GM23248 (cell line): ENCODE measurements at regions not wholly inside any gene's neighbourhood (a gene's known extent, or its start where the extent isn't known, plus 50 kb on each side); places are given as distances from the start of the nearest gene placed in this dataset.

ENCODE experiments used
- DNase-seq: peaks from one replicate; pipeline ENCODE4 v3.0.0-alpha.2; 2015
- H2AFZ ChIP-seq: fragments of 200-600 bp; sonication (generic); 2 replicates; pipeline ENCODE4 v1.6.1; 2016; ENCODE audit warnings: antibody characterized with exemption
- H3F3A ChIP-seq: fragments of 200-600 bp; sonication (generic); 2 replicates; pipeline ENCODE4 v1.6.1; 2016; ENCODE audit warnings: mild to moderate bottlenecking, antibody characterized with exemption, mixed run types; ENCODE audit not compliant: insufficient read depth
- H3K27ac ChIP-seq: fragments of 200-600 bp; sonication (generic); 2 replicates; pipeline ENCODE4 v1.5.1; 2016; ENCODE audit warnings: mild to moderate bottlenecking
- H3K27me3 ChIP-seq: fragments of 200-600 bp; sonication (generic); replicated peaks from 2 replicates; pipeline ENCODE4 v1.6.1; 2016; ENCODE audit warnings: mild to moderate bottlenecking; ENCODE audit not compliant: insufficient read depth
- H3K36me3 ChIP-seq: fragments of 200-600 bp; sonication (generic); 2 replicates; pipeline ENCODE4 v1.6.1; 2016; ENCODE audit warnings: low read depth, mild to moderate bottlenecking
- H3K4me1 ChIP-seq: fragments of 200-600 bp; sonication (generic); 2 replicates; pipeline ENCODE4 v1.6.1; 2016; ENCODE audit warnings: mild to moderate bottlenecking; ENCODE audit not compliant: insufficient read depth
- H3K4me2 ChIP-seq: fragments of 200-600 bp; sonication (generic); one replicate; pipeline ENCODE4 v1.6.1; 2016; ENCODE audit warnings: mild to moderate bottlenecking; ENCODE audit not compliant: unreplicated experiment
- H3K4me3 ChIP-seq: fragments of 200-600 bp; sonication (generic); 2 replicates; pipeline ENCODE4 v1.5.1; 2016; ENCODE audit warnings: mild to moderate bottlenecking
- H3K79me2 ChIP-seq: fragments of 200-600 bp; sonication (generic); 2 replicates; pipeline ENCODE4 v1.6.1; 2016; ENCODE audit warnings: mild to moderate bottlenecking; ENCODE audit not compliant: insufficient read depth
- H3K9ac ChIP-seq: fragments of 200-600 bp; sonication (generic); 2 replicates; pipeline ENCODE4 v1.6.1; 2016; ENCODE audit warnings: mild to moderate bottlenecking
- H3K9me2 ChIP-seq: fragments of 200-600 bp; sonication (generic); 2 replicates; pipeline ENCODE4 v1.6.1; 2016; ENCODE audit warnings: mixed run types, mild to moderate bottlenecking, moderate library complexity; ENCODE audit not compliant: insufficient read depth
- H3K9me3 ChIP-seq: fragments of 200-600 bp; sonication (generic); one replicate; pipeline ENCODE4 v1.6.1; 2017; ENCODE audit warnings: low read depth
- H4K20me1 ChIP-seq: fragments of 200-600 bp; sonication (generic); 2 replicates; pipeline ENCODE4 v1.6.0; 2016; ENCODE audit not compliant: insufficient read depth
- EZH2 ChIP-seq: fragments of 200-600 bp; sonication (generic); IDR thresholded peaks from 2 replicates; pipeline ENCODE4 v1.6.1; 2018; ENCODE audit warnings: antibody characterized with exemption, mild to moderate bottlenecking; ENCODE audit not compliant: insufficient read depth, poor library complexity, severe bottlenecking
- EZH2phosphoT487 ChIP-seq: fragments of 200-600 bp; sonication (generic); IDR thresholded peaks from 2 replicates; pipeline ENCODE4 v1.6.1; 2018; ENCODE audit warnings: antibody characterized with exemption, moderate library complexity, mild to moderate bottlenecking, low read depth; ENCODE audit not compliant: insufficient read depth
- WGBS, 2 experiments: methylation state at CpG; one replicate each; pipeline ENCODE4 v1.1.6; 2015 to 2017; ENCODE audit warnings: low lambda C conversion rate in 2 of 2, low coverage in 1 of 2; ENCODE audit errors: missing lambda C conversion rate in 2 of 2; 5-methylcytosine and 5-hydroxymethylcytosine counted together
- in situ Hi-C: fragments of 300-500 bp; cut with MboI; formaldehyde crosslinking; loops from 2 replicates; pipeline ENCODE4 v1.15.0; 2020

GRCh38 chr19:30229525-30230174, 142.5 kb upstream of the ZNF536 start:
- H3K4me2 ChIP-seq: no peak overlapping the region
- H2AFZ ChIP-seq: no peak overlapping the region
- H3K36me3 ChIP-seq: no peaks in the 10 kb centered on the region
- H3K4me3 ChIP-seq: no peak overlapping the region
- in situ Hi-C loops: no loop called here
- no peaks in the 10 kb centered on the region for H3K9me3 ChIP-seq
- DNase-seq: no peak
- H3K4me1 ChIP-seq: peaks cover 14% of the 10 kb centered on the region; the same call in 1 of the 2 replicates
- H3K9me2 ChIP-seq: no peaks in the 10 kb centered on the region
- H3K27me3 ChIP-seq: peaks cover 9% of the 10 kb centered on the region; the same call in 1 of the 2 replicates
- no peak overlapping the region for H3K9ac ChIP-seq
- no peak for TF ChIP-seq EZH2
- TF ChIP-seq EZH2phosphoT487: no peak
- no peaks in the 10 kb centered on the region for H3K79me2 ChIP-seq
- H3K27ac ChIP-seq: no peak overlapping the region
- 77 to 79% methylated on average over 13 to 14 of the region's 14 CpGs for WGBS, 2 experiments
- H3F3A ChIP-seq: peaks cover 4% of the 10 kb centered on the region; the same call in 1 of the 2 replicates
- H4K20me1 ChIP-seq: no peaks in the 10 kb centered on the region

- Histone ChIP-seq H3K4me1 (peaks cover 5% of the 10 kb centered on the region; the same call in 1 of the 2 replicates), H3K4me3 (no peak overlapping the region), H3K4me2 (no peak overlapping the region), H3K27ac (no peak overlapping the region), H2AFZ (no peak overlapping the region), H3K9me3 (no peaks in the 10 kb centered on the region), H3K9me2 (no peaks in the 10 kb centered on the region), H3K79me2 (no peaks in the 10 kb centered on the region), H3K9ac (no peak overlapping the region), H3K36me3 (no peaks in the 10 kb centered on the region), H3K27me3 (peaks cover 1% of the 10 kb centered on the region; the same call in 1 of the 2 replicates), H4K20me1 (no peaks in the 10 kb centered on the region), H3F3A (no peaks in the 10 kb centered on the region)
- in situ Hi-C loops: no loop called here
- WGBS, 2 experiments: 67% methylated on average over 8 of the region's 8 CpGs
- TF ChIP-seq EZH2 (no peak), EZH2phosphoT487 (no peak)
- DNase-seq: no peak
Measured at GRCh38 chr19:30231408-30232318, 140.5 kb upstream of the ZNF536 start.

- H3K4me1 ChIP-seq: no peaks in the 10 kb centered on the region
- no peak overlapping the region for H3K4me2 ChIP-seq
- no peaks in the 10 kb centered on the region for H3K27me3 ChIP-seq
- WGBS, 2 experiments: 51 to 59% methylated on average over 2 of the region's 2 CpGs
- no peak overlapping the region for H3K27ac ChIP-seq
- no peak overlapping the region for H2AFZ ChIP-seq
- TF ChIP-seq EZH2phosphoT487 (no peak), EZH2 (no peak)
- no peak overlapping the region for H3K9ac ChIP-seq
- DNase-seq: no peak
- no peaks in the 10 kb centered on the region for H3F3A ChIP-seq
- no peak overlapping the region for H3K4me3 ChIP-seq
- no peaks in the 10 kb centered on the region for H3K36me3 ChIP-seq
- no peaks in the 10 kb centered on the region for H3K9me3 ChIP-seq
- in situ Hi-C loops: no loop called here
- H4K20me1 ChIP-seq: no peaks in the 10 kb centered on the region
- no peaks in the 10 kb centered on the region for H3K79me2 ChIP-seq
- H3K9me2 ChIP-seq: no peaks in the 10 kb centered on the region
Measured at GRCh38 chr19:30233375-30233774, 138.8 kb upstream of the ZNF536 start.

GRCh38 chr19:30235946-30236345, 136.2 kb upstream of the ZNF536 start:
- Histone ChIP-seq H3K9me3 (no peaks in the 10 kb centered on the region), H3K27ac (no peak overlapping the region), H3K9ac (no peak overlapping the region), H4K20me1 (no peaks in the 10 kb centered on the region), H3K27me3 (no peaks in the 10 kb centered on the region), H3K9me2 (no peaks in the 10 kb centered on the region), H3K4me2 (no peak overlapping the region), H3K79me2 (no peaks in the 10 kb centered on the region), H3F3A (no peaks in the 10 kb centered on the region), H3K4me1 (no peaks in the 10 kb centered on the region), H2AFZ (peak overlapping the region; percentile 52), H3K4me3 (no peak overlapping the region), H3K36me3 (no peaks in the 10 kb centered on the region)
- 28 to 37% methylated on average over 9 to 10 of the region's 10 CpGs for WGBS, 2 experiments
- TF ChIP-seq EZH2: no peak
- TF ChIP-seq EZH2phosphoT487: no peak
- no peak for DNase-seq
- in situ Hi-C loops: no loop called here
